GM23338 (cell line): ENCODE measurements at regions not wholly inside any gene's neighbourhood (a gene's known extent, or its start where the extent isn't known, plus 50 kb on each side); places are given as distances from the start of the nearest gene placed in this dataset.

ENCODE experiments used
- ATAC-seq: fragments of 200-7000 bp; cut with Tn5 transposase; 3 replicates; pipeline ENCODE4 v1.9.1; 2020
- DNase-seq: peaks from one replicate; pipeline ENCODE4 v3.0.0-alpha.2; 2015; ENCODE audit warnings: low spot score
- H2AFZ ChIP-seq: fragments of 200-600 bp; sonication (generic); 2 replicates; pipeline ENCODE4 v1.8.0; 2016; ENCODE audit warnings: antibody characterized with exemption, mild to moderate bottlenecking, moderate library complexity
- H3F3A ChIP-seq: fragments of 200-600 bp; sonication (generic); replicated peaks from 2 replicates; pipeline ENCODE4 v1.8.0; 2017; ENCODE audit warnings: antibody characterized with exemption, mixed run types, low read depth
- H3K27ac ChIP-seq: fragments of 200-600 bp; sonication (generic); 2 replicates; pipeline ENCODE4 v1.6.1; 2016; ENCODE audit warnings: low read depth
- H3K27me3 ChIP-seq: fragments of 200-600 bp; sonication (generic); 2 replicates; pipeline ENCODE4 v1.8.0; 2016; ENCODE audit warnings: mild to moderate bottlenecking, mixed run types, moderate library complexity; ENCODE audit not compliant: insufficient read depth
- H3K36me3 ChIP-seq: fragments of 200-600 bp; sonication (generic); 2 replicates; pipeline ENCODE4 v1.8.0; 2016; ENCODE audit warnings: mild to moderate bottlenecking; ENCODE audit not compliant: insufficient read depth
- H3K4me1 ChIP-seq: fragments of 200-600 bp; sonication (generic); 2 replicates; pipeline ENCODE4 v1.8.0; 2016; ENCODE audit warnings: mild to moderate bottlenecking, moderate library complexity; ENCODE audit not compliant: insufficient read depth
- H3K4me2 ChIP-seq: fragments of 200-600 bp; sonication (generic); 2 replicates; pipeline ENCODE4 v1.7.1; 2017; ENCODE audit warnings: mixed run types
- H3K4me3 ChIP-seq: fragments of 200-600 bp; sonication (generic); 2 replicates; pipeline ENCODE4 v1.6.1; 2016; ENCODE audit warnings: mixed run types
- H3K79me2 ChIP-seq: fragments of 200-600 bp; sonication (generic); replicated peaks from 2 replicates; pipeline ENCODE4 v1.8.0; 2017; ENCODE audit warnings: mild to moderate bottlenecking; ENCODE audit not compliant: insufficient read depth
- H3K9me2 ChIP-seq: fragments of 200-600 bp; sonication (generic); 2 replicates; pipeline ENCODE4 v1.8.0; 2017; ENCODE audit not compliant: insufficient read depth
- H4K20me1 ChIP-seq: fragments of 200-600 bp; sonication (generic); replicated peaks from 2 replicates; pipeline ENCODE4 v1.8.0; 2017; ENCODE audit warnings: mild to moderate bottlenecking; ENCODE audit not compliant: insufficient read depth
- H3K27ac Mint-ChIP-seq: 2 replicates; pipeline ENCODE4 v1.8.0; 2020; ENCODE audit warnings: inconsistent platforms, mild to moderate bottlenecking, moderate library complexity, mixed read lengths
- H3K27me3 Mint-ChIP-seq: 3 replicates; pipeline ENCODE4 v1.8.0; 2022; ENCODE audit warnings: low read depth, mild to moderate bottlenecking, moderate library complexity, mixed read lengths, inconsistent platforms; ENCODE audit not compliant: insufficient read depth, poor library complexity
- H3K36me3 Mint-ChIP-seq: 3 replicates; pipeline ENCODE4 v1.8.0; 2021; ENCODE audit warnings: low read depth, mild to moderate bottlenecking, inconsistent platforms, moderate library complexity, mixed read lengths
- H3K4me1 Mint-ChIP-seq: 3 replicates; pipeline ENCODE4 v1.8.0; 2020; ENCODE audit warnings: mild to moderate bottlenecking, inconsistent platforms, mixed read lengths
- H3K4me3 Mint-ChIP-seq: 3 replicates; pipeline ENCODE4 v1.8.0; 2021; ENCODE audit warnings: moderate library complexity, mild to moderate bottlenecking, inconsistent platforms, mixed read lengths
- H3K9me3 Mint-ChIP-seq: 3 replicates; pipeline ENCODE4 v1.8.0; 2020; ENCODE audit warnings: moderate library complexity, mild to moderate bottlenecking, inconsistent platforms, mixed read lengths
- CREB1 ChIP-seq: fragments of 250-450 bp; sonication (Bioruptor Pico); IDR thresholded peaks from 2 replicates; pipeline ENCODE4 v1.5.0; 2020; ENCODE audit warnings: low read depth, mild to moderate bottlenecking, moderate library complexity
- REST ChIP-seq: IDR thresholded peaks from one replicate; pipeline ENCODE4 v1.6.1; 2018; ENCODE audit warnings: antibody characterized with exemption; ENCODE audit not compliant: unreplicated experiment
- ZNF462 ChIP-seq: fragments of 250-450 bp; sonication (Bioruptor Pico); IDR thresholded peaks from 2 replicates; pipeline ENCODE4 v1.5.0; 2020; ENCODE audit warnings: mild to moderate bottlenecking, moderate library complexity

- TF ChIP-seq ZNF462 (no peak), CREB1 (no peak)
Measured at GRCh38 chr10:61828788-61829187, 72.7 kb upstream of the ARID5B start (continued).

DNA sequence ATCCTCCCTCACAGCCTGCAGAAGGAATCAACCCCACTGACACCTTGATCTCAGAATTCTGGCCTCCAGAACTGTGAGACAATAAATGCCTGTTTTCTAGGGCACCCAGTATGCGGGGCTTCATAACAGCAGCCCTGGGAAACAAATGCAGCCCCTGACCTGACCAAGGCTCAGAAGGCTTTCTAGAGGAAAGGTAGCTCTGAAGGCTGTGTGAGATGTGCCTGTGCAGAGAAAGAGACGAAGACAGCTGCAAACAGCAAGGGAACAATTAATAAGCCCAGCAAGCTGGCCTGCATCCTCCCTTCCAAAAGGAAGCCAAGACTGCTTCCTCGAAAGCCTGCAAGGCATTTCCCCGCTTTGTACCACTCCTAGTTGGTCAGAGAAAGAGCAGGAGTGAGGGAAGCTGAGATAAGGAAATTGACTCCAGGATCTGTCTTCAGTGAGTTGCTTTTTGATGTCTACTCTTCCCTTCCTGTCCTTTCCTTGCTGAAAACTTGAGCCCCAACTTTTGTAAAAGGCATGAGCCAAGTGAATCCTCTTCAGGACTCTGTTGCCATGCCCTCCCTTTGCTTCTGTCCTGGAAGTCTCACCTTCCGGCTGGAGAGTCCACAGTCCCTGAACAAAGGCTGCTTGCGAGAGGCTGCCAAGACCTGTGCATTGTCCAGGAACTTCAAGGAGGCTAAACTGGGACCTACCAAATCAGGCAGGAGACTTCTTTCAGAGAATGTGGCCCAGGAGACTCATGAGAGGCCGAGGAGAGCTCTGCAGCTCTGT, 71.2 kb upstream of the ARID5B start:
- Histone ChIP-seq H3K36me3 (no peaks in the 10 kb centered on the region), H3K27me3 (no peaks in the 10 kb centered on the region), H2AFZ (no peak overlapping the region; the same call in 1 of the 2 replicates), H3K79me2 (no peaks in the 10 kb centered on the region), H3F3A (no peaks in the 10 kb centered on the region), H3K4me2 (no peak overlapping the region), H3K9me2 (peaks cover 10% of the 10 kb centered on the region; the same call in 1 of the 2 replicates), H3K4me1 (no peaks in the 10 kb centered on the region), H3K27ac (no peak overlapping the region), H3K4me3 (no peak overlapping the region), H4K20me1 (no peaks in the 10 kb centered on the region)
- no peak for TF ChIP-seq ZNF462
- TF ChIP-seq REST: no peak
- DNase-seq (no peak), ATAC-seq (no peak)
- peaks cover 4% of the 10 kb centered on the region for H3K4me1 Mint-ChIP-seq
- H3K9me3 Mint-ChIP-seq: no peaks in the 10 kb centered on the region
- H3K27ac Mint-ChIP-seq: no peak overlapping the region
- H3K4me3 Mint-ChIP-seq: no peak overlapping the region
- no peaks in the 10 kb centered on the region for H3K27me3 Mint-ChIP-seq
- no peaks in the 10 kb centered on the region for H3K36me3 Mint-ChIP-seq
